Gastrocnemius medialis (tissue), 4 donors: ENCODE measurements at regions not wholly inside any gene's neighbourhood (a gene's known extent, or its start where the extent isn't known, plus 50 kb on each side); places are given as distances from the start of the nearest gene placed in this dataset.

ENCODE experiments used
- ATAC-seq, 2 donors: fragments of 150-250 bp; one replicate each; pipeline ENCODE4 v1.9.1; 2016
- DNase-seq, 2 donors: peaks; one replicate each; pipeline ENCODE4 v3.0.0-alpha.2; 2019
- H3K27ac ChIP-seq, 4 donors: fragments of 200-600 bp; sonication (generic); 1 replicate in 1 of 4; 2 replicates in 3 of 4; pipeline ENCODE4 v1.5.1; 2016 to 2018; ENCODE audit warnings: mild to moderate bottlenecking in 2 of 4, moderate library complexity in 1 of 4
- H3K27me3 ChIP-seq, 3 donors: fragments of 200-600 bp; sonication (generic) in 2 of 3; 1 replicate in 1 of 3; 2 replicates in 2 of 3; pipeline versions ENCODE4 v1.5.1 to v1.6.0; 2016 to 2019; ENCODE audit warnings: mild to moderate bottlenecking in 1 of 3, moderate library complexity in 1 of 3
- H3K36me3 ChIP-seq, 2 donors: fragments of 200-600 bp; sonication (generic) in 1 of 2; one replicate each; pipeline ENCODE4 v1.5.1; 2017 to 2018
- H3K4me1 ChIP-seq, 2 donors: fragments of 200-600 bp; sonication (generic) in 1 of 2; one replicate each; pipeline ENCODE4 v1.5.1; 2016 to 2017; ENCODE audit warnings: mild to moderate bottlenecking in 2 of 2
- H3K4me3 ChIP-seq, 4 donors: fragments of 200-600 bp; sonication (generic) in 3 of 4; 1 replicate in 1 of 4; 2 replicates in 3 of 4; pipeline ENCODE4 v1.5.1; 2016 to 2019; ENCODE audit warnings: mild to moderate bottlenecking in 2 of 4
- H3K9me3 ChIP-seq, 3 donors: fragments of 200-600 bp; sonication (generic) in 2 of 3; 1 replicate in 1 of 3; 2 replicates in 2 of 3; pipeline ENCODE4 v1.5.1; 2016 to 2019
- CTCF ChIP-seq, 5 experiments: fragments of 450-650 bp in 3 of 5; fragments of 200-600 bp in 2 of 5; sonication (generic) in 2 of 5; IDR thresholded peaks in 4 of 5; conservative IDR thresholded peaks in 1 of 5; 1 replicate in 4 of 5; 2 replicates in 1 of 5; pipeline ENCODE4 v1.5.1; 2016 to 2019; ENCODE audit warnings: antibody characterized with exemption in 5 of 5, mild to moderate bottlenecking in 3 of 5, moderate library complexity in 3 of 5
- POLR2A ChIP-seq, 2 donors: fragments of 450-650 bp; IDR thresholded peaks; one replicate each; pipeline ENCODE4 v1.6.1; 2017; ENCODE audit warnings: antibody characterized with exemption in 2 of 2, mild to moderate bottlenecking in 2 of 2, moderate library complexity in 2 of 2
- in situ Hi-C, 4 donors: fragments of 200-750 bp; cut with MboI; loops; one replicate each; pipeline versions ENCODE4 v1.15.0 to v1.8.0; 2017; ENCODE audit warnings: low sequenced_read_pairs in 4 of 4
- intact Hi-C: fragments of 100-400 bp; cut with DNase I; formaldehyde crosslinking; loops from one replicate; pipeline ENCODE4 v1.15.1; 2023; ENCODE audit warnings: low total_unique reads

GRCh38 chr10:123574109-123574698 lies 92.0 kb upstream of the GPR26 start:
- Histone ChIP-seq H3K4me3 (no peak overlapping the region), H3K9me3 (no peaks in the 10 kb centered on the region), H3K27ac (no peak overlapping the region), H3K36me3 (no peaks in the 10 kb centered on the region), H3K4me1 (no peaks in the 10 kb centered on the region), H3K27me3 (peaks cover 6 to 15% (median 11%) of the 10 kb centered on the region in 3 donors)
- TF ChIP-seq CTCF (IDR thresholded peaks at IDR 0.05 in 4 of 5, conservative IDR thresholded peaks at IDR 0.05 in 1 of 5) (no peak), POLR2A (IDR thresholded peaks at IDR 0.05) (no peak)
- no peak for ATAC-seq
- in situ Hi-C loops = no loop called here
- intact Hi-C loops = no loop called here
- no peak for DNase-seq

- H3K36me3 ChIP-seq = no peaks in the 10 kb centered on the region
- no peak for DNase-seq
- no peak for ATAC-seq
- in situ Hi-C loops = loop anchor here (25.0 kb wide), 1 partner anchor 812 kb away; no protein-coding TSS in a partner anchor
- H3K9me3 ChIP-seq = no peaks in the 10 kb centered on the region
- H3K4me3 ChIP-seq = no peak overlapping the region
- H3K27me3 ChIP-seq = peaks cover 6 to 12% (median 11%) of the 10 kb centered on the region in 3 donors
- no peaks in the 10 kb centered on the region for H3K4me1 ChIP-seq
- no peak overlapping the region for H3K27ac ChIP-seq
- intact Hi-C loops = no loop called here
- TF ChIP-seq POLR2A (IDR thresholded peaks at IDR 0.05) (no peak), CTCF (IDR thresholded peaks at IDR 0.05 in 4 of 5, conservative IDR thresholded peaks at IDR 0.05 in 1 of 5) (no peak)
Measured at GRCh38 chr10:123575105-123575504, 91.0 kb upstream of the GPR26 start.

GRCh38 chr10:123576706-123577105 lies 89.4 kb upstream of the GPR26 start:
- ATAC-seq = no peak
- no peak overlapping the region for H3K27ac ChIP-seq
- intact Hi-C loops = no loop called here
- no peak overlapping the region for H3K4me3 ChIP-seq
- DNase-seq = no peak
- no peaks in the 10 kb centered on the region for H3K36me3 ChIP-seq
- no peaks in the 10 kb centered on the region for H3K9me3 ChIP-seq
- peaks cover 0 to 13% (median under 1%) of the 10 kb centered on the region in 3 donors for H3K27me3 ChIP-seq
- TF ChIP-seq CTCF (IDR thresholded peaks at IDR 0.05 in 4 of 5, conservative IDR thresholded peaks at IDR 0.05 in 1 of 5) (no peak), POLR2A (IDR thresholded peaks at IDR 0.05) (no peak)
- in situ Hi-C loops = loop anchor here (25.0 kb wide), 1 partner anchor 811 kb away; no protein-coding TSS in a partner anchor
- H3K4me1 ChIP-seq = no peaks in the 10 kb centered on the region

- in situ Hi-C loops = loop anchor here (25.0 kb wide), 1 partner anchor 809 kb away; no protein-coding TSS in a partner anchor
- Histone ChIP-seq H3K4me1 (no peaks in the 10 kb centered on the region), H3K27ac (no peak overlapping the region), H3K9me3 (no peaks in the 10 kb centered on the region), H3K4me3 (no peak overlapping the region), H3K36me3 (no peaks in the 10 kb centered on the region), H3K27me3 (peaks cover 0 to 10% (median 3%) of the 10 kb centered on the region in 3 donors)
- no peak for TF ChIP-seq CTCF (IDR thresholded peaks at IDR 0.05 in 4 of 5, conservative IDR thresholded peaks at IDR 0.05 in 1 of 5)
- TF ChIP-seq POLR2A (IDR thresholded peaks at IDR 0.05) = no peak
- DNase-seq (no peak), ATAC-seq (no peak)
- intact Hi-C loops = no loop called here
Measured at GRCh38 chr10:123577921-123578461, 88.2 kb upstream of the GPR26 start.
